CMK (cell line): ENCODE measurements at regions not wholly inside any gene's neighbourhood (a gene's known extent, or its start where the extent isn't known, plus 50 kb on each side); places are given as distances from the start of the nearest gene placed in this dataset.

Experiments used
- DNase-seq: peaks from one replicate; pipeline ENCODE4 v3.0.0-alpha.2; 2010; ENCODE audit warnings: low read depth

DNA sequence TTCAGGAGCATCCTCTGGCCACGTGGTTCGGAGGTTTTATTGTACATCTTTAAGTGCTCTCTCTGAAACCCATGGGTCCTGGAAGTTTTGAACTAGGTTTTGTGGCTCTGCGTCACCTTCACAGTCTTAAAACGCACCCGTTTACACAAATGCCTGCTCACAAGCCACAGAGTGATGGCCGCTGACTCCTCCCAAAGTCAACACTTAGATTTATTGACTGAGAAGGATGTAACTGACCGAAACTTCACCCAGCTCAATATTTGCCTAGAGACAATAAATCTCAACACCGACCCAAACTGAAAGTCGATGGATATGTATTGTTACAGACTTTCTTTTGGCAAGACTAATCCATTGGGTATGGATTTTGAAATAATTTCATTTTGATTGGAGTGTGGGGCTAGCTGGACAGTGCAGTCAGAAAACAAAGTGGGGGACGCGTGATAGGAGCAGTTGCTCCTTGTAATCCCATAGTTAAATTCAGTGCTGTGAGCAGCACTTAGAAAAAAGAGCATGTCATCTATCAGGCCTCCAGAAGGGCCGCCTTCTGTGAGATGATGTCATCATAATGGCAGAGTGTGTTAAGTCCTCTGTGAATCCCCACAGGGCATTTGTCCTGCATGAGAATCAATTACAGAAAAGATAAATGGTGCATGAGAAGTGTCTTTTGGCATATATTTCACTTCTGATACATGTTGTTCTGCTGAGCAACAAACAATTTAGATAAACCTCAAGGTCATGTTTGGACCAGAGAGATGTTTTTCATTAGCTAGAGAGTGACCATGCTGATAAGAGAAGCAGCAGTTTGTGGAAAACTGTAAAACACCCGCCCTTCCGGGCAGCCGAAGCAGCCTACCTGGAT lies 183.7 kb downstream of the INO80D start:
- no peak for DNase-seq

DNA sequence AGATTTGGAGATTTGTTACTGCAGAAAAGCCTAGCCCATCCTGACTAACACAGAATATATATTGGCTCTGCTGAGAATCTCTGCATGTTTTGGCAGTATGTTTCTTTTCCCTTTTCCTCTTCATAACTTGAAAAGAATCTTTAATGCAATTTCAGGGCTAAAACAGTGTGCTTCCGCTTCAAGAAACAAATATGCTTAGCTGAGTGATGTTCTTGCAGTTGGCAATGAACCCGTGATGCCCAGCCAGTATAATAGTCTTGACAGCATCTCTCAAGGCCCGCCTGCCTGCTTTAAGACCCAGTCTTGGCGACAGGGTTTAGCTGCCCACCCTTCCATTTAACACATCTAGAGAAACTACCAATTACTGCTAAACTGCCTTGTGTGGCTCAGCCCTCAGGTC lies 184.5 kb downstream of the INO80D start:
- DNase-seq = no peak

DNA sequence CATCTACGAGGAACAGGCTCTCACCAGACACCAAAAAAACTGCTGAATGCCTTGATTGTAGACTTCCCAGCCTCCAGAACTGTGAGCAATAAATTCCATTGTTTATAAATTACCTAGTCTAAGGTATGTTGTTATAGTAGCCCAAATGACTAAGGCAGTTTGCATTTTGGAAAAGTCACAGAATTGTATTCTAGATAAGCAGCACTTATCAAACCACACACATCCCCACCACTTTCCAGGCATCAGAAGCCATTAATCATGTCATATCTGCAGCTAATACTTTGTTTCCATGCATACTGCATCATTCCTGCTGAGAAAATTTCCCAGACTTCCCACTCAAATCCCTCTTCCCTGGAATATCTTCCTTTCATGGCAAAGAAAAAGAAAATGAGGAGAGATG lies 187.2 kb downstream of the INO80D start:
- DNase-seq = no peak

DNA sequence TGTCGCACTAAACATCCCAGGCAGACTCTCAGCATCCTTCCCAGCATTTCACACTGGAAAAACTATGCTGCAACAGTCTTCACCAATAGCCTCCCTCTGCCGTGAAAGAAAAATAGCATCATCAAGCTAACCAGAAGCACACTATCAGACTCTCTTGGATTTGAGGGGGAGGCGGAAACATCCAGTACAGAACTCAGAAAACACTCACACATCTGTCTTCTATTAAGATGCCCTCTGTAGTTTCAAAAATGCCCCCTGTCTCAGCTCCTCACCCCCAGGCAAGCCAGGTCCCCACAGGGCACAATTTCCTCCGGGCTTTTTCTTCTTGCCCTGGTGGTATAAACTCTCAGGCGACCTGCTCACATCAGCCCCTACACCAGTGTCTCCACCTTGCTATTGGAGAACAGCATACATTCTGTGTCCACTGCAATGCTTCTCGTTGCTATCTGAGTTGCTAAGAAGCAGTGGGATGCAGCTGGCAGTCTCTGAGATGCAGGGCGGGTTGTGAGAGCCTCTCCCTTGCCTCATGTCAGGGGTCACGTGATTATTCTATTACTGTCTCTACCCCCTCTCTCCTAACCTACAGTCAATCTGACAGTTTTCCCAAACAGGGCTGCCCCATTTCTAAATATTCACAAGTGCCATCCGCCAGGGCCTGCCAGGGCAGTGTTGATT lies 189.9 kb downstream of the INO80D start:
- no peak for DNase-seq

DNA sequence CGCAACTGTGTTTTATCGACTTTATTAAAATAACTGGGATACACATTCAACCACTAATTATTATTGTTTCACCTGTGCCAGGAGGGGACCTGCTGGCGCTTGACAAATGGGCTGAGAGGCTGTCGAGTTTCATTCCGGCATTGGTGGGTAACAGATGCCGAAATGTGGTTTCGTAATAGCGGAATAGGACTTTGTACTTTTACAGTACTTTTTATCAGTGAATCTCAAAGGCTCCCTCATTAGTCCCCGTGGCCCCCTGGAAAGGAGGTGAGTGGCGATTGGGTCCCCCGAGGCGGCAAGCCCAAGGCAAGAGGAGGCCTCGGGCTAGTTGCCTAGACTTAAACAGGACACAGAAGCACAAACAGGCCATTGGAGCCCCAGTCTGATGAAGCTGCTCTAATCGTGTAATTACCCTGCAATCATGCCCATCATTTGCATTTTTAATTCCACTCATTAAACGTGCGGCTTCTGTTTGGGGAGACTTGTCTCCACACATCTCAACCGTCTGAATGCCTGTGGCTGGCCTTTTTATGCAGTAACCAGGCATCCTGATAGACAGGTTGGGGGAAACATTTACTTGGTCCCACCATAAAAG lies 193.2 kb downstream of the INO80D start:
- no peak for DNase-seq

DNA sequence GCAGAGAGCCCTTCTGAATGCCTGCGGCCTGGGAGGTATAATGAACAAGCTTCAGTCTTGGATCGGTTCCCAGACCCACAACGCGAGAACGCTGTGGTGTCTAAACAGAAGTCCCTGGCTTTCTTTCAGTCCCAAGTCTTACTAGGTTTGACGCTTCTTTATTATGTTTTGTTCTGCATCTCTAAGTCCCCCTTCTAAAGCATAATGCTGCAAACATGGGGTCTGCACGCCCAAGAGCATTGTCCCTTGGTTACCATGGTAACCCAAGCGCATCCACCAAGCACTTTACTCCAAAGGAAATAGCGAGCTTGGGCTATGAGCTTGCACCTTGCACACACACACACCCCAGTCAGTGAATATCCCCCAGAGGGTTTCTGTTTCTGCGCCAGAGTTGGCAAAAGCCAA lies 193.7 kb downstream of the INO80D start:
- no peak for DNase-seq

DNA sequence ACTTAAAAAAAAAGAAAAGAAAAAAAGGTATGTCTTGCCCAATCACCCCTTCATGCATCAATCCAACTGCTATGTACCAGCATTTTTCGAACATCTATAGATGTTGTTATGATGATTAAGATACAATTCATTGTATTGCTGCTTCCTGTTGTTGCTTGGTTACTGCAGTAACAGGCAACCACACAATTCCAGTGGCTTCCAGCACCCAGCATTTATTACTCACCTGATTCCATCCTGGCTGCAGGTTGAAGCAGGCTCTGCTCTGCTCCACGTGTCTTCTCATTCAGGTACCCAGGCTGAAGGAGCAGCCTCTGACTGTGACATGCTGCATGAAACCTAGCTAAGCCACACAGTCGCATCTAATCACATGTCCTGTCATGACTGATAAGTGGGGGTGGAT lies 196.9 kb downstream of the INO80D start:
- no peak for DNase-seq

DNA sequence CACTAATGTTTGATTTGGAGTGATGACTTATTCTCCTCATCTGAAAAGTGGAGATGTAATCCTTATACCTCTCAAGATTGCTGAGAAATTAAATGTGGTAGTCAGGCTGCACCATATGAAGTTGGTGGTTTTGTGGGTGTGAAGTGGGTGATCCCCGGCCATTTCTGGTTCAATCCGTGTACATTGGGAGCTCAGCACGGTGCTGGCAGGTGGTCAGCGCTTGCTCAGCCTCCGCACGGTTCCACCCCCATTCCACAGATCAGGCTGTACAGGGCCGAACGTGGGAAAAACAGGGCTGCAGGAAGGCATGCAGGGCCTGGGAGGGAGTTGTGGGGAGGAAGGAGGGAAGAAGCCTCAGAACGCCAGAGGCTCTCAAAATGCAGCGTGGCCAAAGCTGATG lies 198.3 kb downstream of the INO80D start:
- DNase-seq = no peak

DNA sequence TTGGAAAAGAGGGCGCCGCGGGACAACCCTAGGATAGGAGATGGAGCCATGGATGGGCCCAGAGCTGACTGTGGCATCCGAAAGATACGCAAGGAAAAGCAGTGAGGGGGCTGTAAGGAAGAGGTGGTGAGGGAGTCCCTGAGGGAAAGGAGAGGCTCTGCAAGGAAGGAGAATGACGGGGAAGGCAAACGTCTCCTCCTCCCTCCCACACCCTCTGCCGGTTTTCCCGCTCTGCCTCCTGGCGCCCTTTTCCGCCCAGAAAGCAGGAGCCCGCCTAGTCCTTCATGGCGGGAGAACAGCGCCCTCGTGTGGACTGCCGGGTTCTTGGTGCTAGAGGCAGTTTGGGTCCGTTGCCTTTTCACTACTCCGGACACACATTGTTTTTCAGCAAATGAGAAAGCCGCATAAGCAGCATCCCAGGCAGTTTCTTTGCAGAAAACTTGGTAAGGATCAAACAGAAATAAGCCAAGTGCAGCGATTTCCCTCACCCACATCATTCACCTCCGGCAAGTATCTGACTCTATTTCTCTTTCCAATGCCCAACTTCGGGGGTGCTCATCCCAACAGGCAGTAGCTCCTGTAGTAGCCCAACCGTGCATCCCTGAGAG lies 200.4 kb downstream of the INO80D start:
- DNase-seq = peak; percentile 25

DNA sequence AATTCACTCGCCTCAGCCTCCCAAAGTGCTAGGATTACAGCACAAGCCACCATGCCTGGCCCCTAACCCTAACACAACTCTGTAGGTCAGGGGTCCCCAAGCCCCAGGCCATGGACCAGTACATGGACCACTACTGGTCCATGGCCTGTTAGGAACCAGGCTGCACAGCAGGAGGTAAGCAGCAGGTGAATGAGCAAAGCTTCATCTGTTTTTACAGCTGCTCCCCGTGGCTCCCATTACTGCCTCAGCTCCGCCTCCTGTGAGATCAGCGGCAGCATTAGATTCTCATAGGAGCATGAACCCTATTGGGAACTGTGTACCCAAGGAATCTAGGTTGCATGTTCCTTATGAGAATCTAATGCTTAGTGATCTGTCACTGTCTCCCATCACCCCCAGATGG lies 201.7 kb downstream of the NRP2 start:
- DNase-seq = no peak

DNA sequence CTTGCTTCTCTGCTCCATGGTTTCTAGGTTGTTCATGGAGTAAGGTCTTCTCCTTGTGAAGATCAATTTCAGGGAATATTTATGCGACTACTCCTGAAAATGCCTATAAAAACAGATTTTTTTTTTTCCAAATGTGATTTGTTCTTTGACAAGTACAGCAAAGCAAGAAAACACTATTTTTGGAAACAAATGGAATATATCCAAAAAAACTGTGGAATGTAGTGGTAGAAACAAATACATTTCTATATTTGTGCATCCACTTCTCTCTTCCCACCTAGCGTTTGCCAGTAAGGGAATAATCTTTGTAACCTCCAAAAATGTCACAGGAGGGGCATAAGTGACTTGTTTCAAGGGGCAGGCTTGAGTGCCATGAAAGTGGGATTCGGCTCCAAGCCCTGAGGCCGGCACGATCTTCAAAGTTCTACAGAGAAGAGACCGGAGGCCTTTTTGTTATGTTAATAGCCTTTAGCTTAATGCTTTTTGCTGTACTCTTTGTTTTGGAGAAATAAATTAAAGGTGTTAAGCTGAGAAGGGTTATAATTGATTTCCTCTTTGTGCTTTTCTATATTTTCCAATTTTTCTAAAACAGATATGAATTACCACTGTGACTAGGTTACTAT lies 200.6 kb downstream of the NRP2 start:
- DNase-seq = no peak

DNA sequence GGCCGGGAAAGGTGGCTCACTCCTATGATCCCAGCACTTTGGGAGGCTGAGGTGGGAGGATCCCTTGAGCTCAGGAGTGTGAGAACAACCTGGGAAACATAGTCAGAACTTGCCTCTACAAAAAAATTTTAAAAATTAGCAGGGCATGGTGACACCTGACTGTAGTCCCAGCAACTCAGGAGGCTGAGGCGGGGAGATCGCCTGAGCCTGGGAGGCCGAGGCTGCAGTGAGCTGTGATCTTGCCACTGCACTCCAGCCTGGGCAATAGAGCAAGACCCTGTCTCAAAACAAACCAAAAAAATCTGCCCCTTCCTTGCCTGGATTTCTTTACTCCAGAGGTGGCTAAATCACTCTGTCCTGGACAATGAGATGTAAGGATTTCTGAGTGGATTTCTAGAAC lies 197.7 kb downstream of the NRP2 start:
- no peak for DNase-seq

DNA sequence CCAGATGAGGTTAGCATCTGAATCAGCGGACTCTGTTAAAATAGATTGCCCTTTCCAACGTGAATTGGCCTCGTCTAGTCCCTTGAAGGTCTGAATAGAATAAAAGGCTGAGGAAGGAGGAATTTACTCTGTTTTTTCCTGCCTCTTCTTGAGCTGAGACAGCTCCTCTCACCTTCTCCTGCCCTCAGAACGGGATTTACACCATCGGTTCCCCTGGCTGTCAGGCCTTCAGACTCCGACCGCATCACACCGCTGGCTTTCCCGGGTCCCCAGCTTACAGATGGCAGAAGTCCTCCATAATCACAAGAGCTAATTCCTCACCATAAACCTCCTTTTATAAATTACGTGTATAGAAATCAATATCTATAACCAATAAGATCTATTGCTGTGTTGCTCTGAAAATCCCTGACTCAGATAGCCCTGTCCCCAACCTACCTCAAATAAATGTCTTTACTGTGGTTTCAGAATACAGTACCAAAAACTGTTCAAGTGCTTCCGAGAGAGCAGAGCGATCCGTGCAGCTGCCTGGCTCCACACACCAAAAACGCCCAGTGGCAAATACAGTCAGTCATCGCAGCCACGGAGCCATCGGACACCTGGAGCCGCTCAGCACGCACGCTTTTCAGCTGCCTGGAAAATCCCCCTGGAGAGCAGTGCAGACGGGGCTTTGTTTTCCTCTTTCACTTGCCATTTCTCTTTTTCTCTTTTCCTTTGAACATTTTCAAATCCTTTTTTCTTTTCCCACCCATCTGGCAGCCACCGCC lies 196.9 kb downstream of the NRP2 start:
- no peak for DNase-seq

DNA sequence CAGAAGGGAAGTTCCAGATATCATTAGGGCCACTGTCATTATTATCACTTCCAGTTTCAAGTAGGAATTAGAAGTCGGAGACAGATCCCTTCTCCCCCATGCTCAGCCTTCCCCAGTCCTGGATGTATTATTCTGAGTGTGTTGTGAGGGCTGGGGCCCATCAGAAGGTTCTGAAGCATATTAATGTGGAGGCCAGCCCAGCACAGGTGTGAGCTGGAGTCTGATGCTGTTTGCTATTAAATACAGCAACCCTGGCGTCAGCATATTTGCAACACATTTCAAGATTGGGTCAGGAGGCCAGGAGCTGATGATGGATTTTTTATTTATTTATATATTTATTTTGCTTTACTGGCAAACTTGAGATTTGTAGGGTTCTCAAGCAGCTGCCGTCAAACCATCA lies 195.2 kb downstream of the NRP2 start:
- no peak for DNase-seq

DNA sequence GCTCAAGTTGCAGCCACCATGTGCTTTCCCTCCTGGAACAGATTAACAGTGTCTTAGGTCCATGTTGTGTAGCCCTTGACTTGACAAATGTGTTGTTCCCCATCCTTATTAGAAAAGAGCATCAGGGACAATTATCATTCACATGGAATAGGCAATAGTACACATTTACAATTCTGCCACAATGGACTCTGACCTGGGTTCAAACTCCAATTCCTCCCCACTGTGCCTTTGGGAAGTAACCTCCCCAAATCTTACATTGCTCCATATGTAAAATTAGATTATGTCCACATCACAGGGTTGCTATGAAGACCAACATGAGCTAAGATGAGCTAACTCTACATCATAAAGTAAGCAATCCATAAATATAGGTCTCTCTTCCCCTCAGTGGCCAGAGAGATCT lies 193.8 kb downstream of the NRP2 start:
- no peak for DNase-seq

DNA sequence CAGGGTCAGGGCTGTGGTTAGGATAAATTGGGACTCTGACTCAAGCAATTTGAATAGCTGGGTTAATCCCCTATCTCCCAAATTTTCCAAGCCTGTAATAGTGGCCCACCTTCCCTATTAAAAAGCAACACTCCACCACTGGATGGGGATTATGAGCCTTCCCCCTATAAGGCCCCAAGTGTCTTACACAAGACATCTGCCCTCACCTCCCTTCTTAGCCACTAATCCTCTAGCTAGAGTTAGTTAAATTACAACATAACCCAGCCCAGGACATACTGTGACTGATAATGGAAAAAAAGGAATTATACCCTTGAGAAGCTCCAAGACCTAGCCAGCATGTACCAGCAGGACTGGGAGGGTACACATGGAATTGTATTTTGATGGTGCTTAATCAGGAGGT lies 190.4 kb downstream of the NRP2 start:
- DNase-seq = no peak

DNA sequence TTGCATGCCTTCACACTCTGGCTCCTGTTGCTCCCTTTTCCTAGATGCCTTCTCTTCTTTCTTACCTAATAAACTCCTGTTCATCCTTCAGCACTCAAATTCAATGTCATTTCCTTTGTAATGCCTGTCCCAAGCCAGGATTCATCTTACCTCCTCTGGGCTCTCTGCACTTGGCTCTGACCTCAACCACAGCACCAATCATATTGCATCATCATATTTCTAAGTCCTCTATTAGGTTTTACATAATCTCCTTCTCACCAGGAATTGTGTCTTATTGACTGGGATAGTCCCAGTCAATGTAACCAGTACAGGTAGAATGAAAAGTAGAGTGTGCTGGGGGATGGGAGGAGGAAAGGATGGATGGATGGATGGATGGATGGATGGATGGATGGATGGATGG lies 187.1 kb downstream of the NRP2 start:
- no peak for DNase-seq

DNA sequence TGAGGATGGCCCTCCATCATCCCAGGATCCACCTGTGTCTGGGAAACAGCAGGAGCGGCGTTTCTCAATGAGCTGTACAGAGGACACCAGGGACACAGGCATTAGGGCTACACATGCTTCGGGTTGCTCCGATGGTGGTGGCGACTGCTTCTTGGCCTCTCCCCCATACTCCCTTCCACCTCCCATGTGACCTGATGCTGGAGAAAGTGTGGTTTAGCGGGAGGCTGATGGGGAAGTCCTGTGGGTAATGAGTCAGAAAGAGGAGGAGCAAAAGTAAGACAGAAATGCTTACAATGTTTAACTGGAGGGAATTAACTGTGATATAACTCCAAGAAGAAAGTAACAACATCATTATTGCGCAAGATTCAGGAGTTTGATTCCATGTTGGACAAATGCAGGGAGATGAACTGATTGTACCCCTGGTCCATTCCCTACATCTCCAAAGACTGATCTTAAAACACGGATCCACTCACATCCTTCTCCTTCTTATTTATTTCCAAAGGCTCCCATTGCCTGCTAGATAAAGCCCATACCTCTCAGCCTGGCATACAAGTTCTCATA lies 186.6 kb downstream of the NRP2 start:
- DNase-seq = no peak

DNA sequence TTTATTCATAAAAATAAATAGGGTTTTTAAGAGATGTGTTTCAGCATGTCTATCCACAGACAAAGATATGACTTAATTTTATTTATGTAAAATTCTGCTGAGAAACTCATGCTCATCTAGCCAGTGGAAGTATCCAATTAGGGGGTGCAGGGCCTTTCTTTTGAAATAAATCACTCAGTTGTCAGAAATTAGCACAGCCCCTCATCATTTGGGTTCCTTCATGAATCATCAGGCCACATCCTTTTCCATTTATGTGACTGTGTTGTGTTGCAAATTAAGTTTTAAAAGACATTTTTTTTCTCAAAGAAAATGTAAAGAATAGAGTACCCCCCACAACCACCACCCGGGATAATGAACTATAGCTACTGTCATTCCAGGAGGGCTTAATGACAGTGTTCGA lies 185.8 kb downstream of the NRP2 start:
- no peak for DNase-seq

DNA sequence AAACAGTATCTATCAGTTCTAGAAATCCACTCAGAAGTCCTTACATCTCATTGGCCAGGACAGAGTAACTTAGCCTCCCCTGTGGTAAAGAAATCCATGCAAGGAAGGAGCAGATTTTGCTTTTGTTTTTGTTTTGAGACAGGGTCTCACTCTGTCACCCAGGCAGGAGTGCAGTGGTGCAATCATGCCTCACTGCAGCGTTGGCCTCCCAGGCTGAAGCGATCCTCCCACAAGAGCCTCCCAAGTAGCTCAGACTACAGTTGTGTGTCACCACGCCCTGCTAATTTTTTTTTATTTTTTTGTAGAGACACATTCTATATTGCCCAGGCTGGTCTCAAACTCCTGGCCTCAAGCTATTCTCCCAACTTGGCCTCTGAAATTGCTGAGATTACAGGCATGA lies 185.1 kb downstream of the NRP2 start:
- DNase-seq = no peak

DNA sequence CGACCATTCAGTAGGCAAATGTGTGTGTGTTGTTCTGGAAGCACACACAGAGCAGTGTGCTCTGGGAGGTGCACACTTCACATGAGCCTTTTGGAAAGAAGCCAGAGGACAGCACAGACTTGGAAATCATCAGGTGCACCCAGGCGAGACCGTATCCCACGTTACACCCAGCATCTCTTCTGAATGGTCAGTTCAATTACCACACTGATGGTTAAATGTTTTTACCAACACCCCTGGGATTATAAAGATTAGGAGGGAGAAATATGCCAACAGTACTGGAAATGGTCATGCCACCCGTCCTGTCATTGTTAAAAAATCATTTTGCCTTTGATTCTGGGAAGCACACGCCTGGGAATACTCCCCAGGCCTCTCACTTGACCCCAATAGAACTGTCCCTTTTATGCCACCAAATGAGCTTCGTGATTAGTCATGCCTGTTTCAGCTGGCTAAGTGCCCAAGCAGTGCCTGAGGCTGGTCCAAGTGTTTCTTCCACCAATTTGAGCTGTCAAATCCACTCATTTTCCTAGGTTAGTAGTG lies 183.7 kb downstream of the NRP2 start:
- no peak for DNase-seq
